GM23338 (cell line): ENCODE measurements at regions not wholly inside any gene's neighbourhood (a gene's known extent, or its start where the extent isn't known, plus 50 kb on each side); places are given as distances from the start of the nearest gene placed in this dataset.

Source experiments
- ATAC-seq: fragments of 200-7000 bp; cut with Tn5 transposase; 3 replicates; pipeline ENCODE4 v1.9.1; 2020
- DNase-seq: peaks from one replicate; pipeline ENCODE4 v3.0.0-alpha.2; 2015; ENCODE audit warnings: low spot score
- H2AFZ ChIP-seq: fragments of 200-600 bp; sonication (generic); 2 replicates; pipeline ENCODE4 v1.8.0; 2016; ENCODE audit warnings: antibody characterized with exemption, mild to moderate bottlenecking, moderate library complexity
- H3F3A ChIP-seq: fragments of 200-600 bp; sonication (generic); replicated peaks from 2 replicates; pipeline ENCODE4 v1.8.0; 2017; ENCODE audit warnings: antibody characterized with exemption, mixed run types, low read depth
- H3K27ac ChIP-seq: fragments of 200-600 bp; sonication (generic); 2 replicates; pipeline ENCODE4 v1.6.1; 2016; ENCODE audit warnings: low read depth
- H3K27me3 ChIP-seq: fragments of 200-600 bp; sonication (generic); 2 replicates; pipeline ENCODE4 v1.8.0; 2016; ENCODE audit warnings: mild to moderate bottlenecking, mixed run types, moderate library complexity; ENCODE audit not compliant: insufficient read depth
- H3K36me3 ChIP-seq: fragments of 200-600 bp; sonication (generic); 2 replicates; pipeline ENCODE4 v1.8.0; 2016; ENCODE audit warnings: mild to moderate bottlenecking; ENCODE audit not compliant: insufficient read depth
- H3K4me1 ChIP-seq: fragments of 200-600 bp; sonication (generic); 2 replicates; pipeline ENCODE4 v1.8.0; 2016; ENCODE audit warnings: mild to moderate bottlenecking, moderate library complexity; ENCODE audit not compliant: insufficient read depth
- H3K4me2 ChIP-seq: fragments of 200-600 bp; sonication (generic); 2 replicates; pipeline ENCODE4 v1.7.1; 2017; ENCODE audit warnings: mixed run types
- H3K4me3 ChIP-seq: fragments of 200-600 bp; sonication (generic); 2 replicates; pipeline ENCODE4 v1.6.1; 2016; ENCODE audit warnings: mixed run types
- H3K79me2 ChIP-seq: fragments of 200-600 bp; sonication (generic); replicated peaks from 2 replicates; pipeline ENCODE4 v1.8.0; 2017; ENCODE audit warnings: mild to moderate bottlenecking; ENCODE audit not compliant: insufficient read depth
- H3K9me2 ChIP-seq: fragments of 200-600 bp; sonication (generic); 2 replicates; pipeline ENCODE4 v1.8.0; 2017; ENCODE audit not compliant: insufficient read depth
- H4K20me1 ChIP-seq: fragments of 200-600 bp; sonication (generic); replicated peaks from 2 replicates; pipeline ENCODE4 v1.8.0; 2017; ENCODE audit warnings: mild to moderate bottlenecking; ENCODE audit not compliant: insufficient read depth
- H3K27ac Mint-ChIP-seq: 2 replicates; pipeline ENCODE4 v1.8.0; 2020; ENCODE audit warnings: inconsistent platforms, mild to moderate bottlenecking, moderate library complexity, mixed read lengths
- H3K27me3 Mint-ChIP-seq: 3 replicates; pipeline ENCODE4 v1.8.0; 2022; ENCODE audit warnings: low read depth, mild to moderate bottlenecking, moderate library complexity, mixed read lengths, inconsistent platforms; ENCODE audit not compliant: insufficient read depth, poor library complexity
- H3K36me3 Mint-ChIP-seq: 3 replicates; pipeline ENCODE4 v1.8.0; 2021; ENCODE audit warnings: low read depth, mild to moderate bottlenecking, inconsistent platforms, moderate library complexity, mixed read lengths
- H3K4me1 Mint-ChIP-seq: 3 replicates; pipeline ENCODE4 v1.8.0; 2020; ENCODE audit warnings: mild to moderate bottlenecking, inconsistent platforms, mixed read lengths
- H3K4me3 Mint-ChIP-seq: 3 replicates; pipeline ENCODE4 v1.8.0; 2021; ENCODE audit warnings: moderate library complexity, mild to moderate bottlenecking, inconsistent platforms, mixed read lengths
- H3K9me3 Mint-ChIP-seq: 3 replicates; pipeline ENCODE4 v1.8.0; 2020; ENCODE audit warnings: moderate library complexity, mild to moderate bottlenecking, inconsistent platforms, mixed read lengths
- CTCF ChIP-seq, 2 experiments: fragments of 200-600 bp in 1 of 2; sonication (generic) in 1 of 2; conservative IDR thresholded peaks; 2 replicates each; pipeline versions ENCODE4 v1.5.1 to v1.6.1; 2016 to 2017; ENCODE audit warnings: antibody characterized with exemption in 2 of 2, low read depth in 2 of 2, mild to moderate bottlenecking in 2 of 2, moderate library complexity in 1 of 2
- ETS1 ChIP-seq: IDR thresholded peaks from 2 replicates; pipeline ENCODE4 v1.6.1; 2016; ENCODE audit warnings: antibody characterized with exemption
- EZH2 ChIP-seq: fragments of 200-600 bp; sonication (generic); IDR thresholded peaks from one replicate; pipeline ENCODE4 v1.8.0; 2017; ENCODE audit warnings: antibody characterized with exemption, mild to moderate bottlenecking, low read depth; ENCODE audit not compliant: unreplicated experiment
- EZH2phosphoT487 ChIP-seq: fragments of 200-600 bp; sonication (generic); IDR thresholded peaks from one replicate; pipeline ENCODE4 v1.8.1; 2018; ENCODE audit warnings: antibody characterized with exemption; ENCODE audit not compliant: unreplicated experiment
- JUNB ChIP-seq: IDR thresholded peaks from one replicate; pipeline ENCODE4 v1.6.1; 2016; ENCODE audit warnings: antibody characterized with exemption; ENCODE audit not compliant: unreplicated experiment
- NANOG ChIP-seq: IDR thresholded peaks from 2 replicates; pipeline ENCODE4 v1.6.1; 2016; ENCODE audit warnings: antibody characterized with exemption, borderline replicate concordance
- POLR2AphosphoS5 ChIP-seq: IDR thresholded peaks from 2 replicates; pipeline ENCODE4 v1.6.1; 2016; ENCODE audit warnings: antibody characterized with exemption, low read depth
- STAT1 ChIP-seq: IDR thresholded peaks from one replicate; pipeline ENCODE4 v1.6.1; 2016; ENCODE audit warnings: antibody characterized with exemption; ENCODE audit not compliant: unreplicated experiment
- ZNF114 ChIP-seq: fragments of 250-450 bp; sonication (Bioruptor Pico); IDR thresholded peaks from 2 replicates; pipeline ENCODE4 v1.5.0; 2020; ENCODE audit warnings: mild to moderate bottlenecking, moderate library complexity
- ZNF462 ChIP-seq: fragments of 250-450 bp; sonication (Bioruptor Pico); IDR thresholded peaks from 2 replicates; pipeline ENCODE4 v1.5.0; 2020; ENCODE audit warnings: mild to moderate bottlenecking, moderate library complexity

- DNase-seq (no peak), ATAC-seq (no peak)
- peaks cover 7% of the 10 kb centered on the region; the same call in 2 of the 3 replicates for H3K36me3 Mint-ChIP-seq
- H3K4me1 Mint-ChIP-seq: no peaks in the 10 kb centered on the region
- Histone ChIP-seq H3K4me1 (no peaks in the 10 kb centered on the region), H3K27me3 (no peaks in the 10 kb centered on the region), H3F3A (no peaks in the 10 kb centered on the region), H3K79me2 (no peaks in the 10 kb centered on the region), H3K4me2 (no peak overlapping the region), H3K36me3 (no peaks in the 10 kb centered on the region), H4K20me1 (no peaks in the 10 kb centered on the region), H3K9me2 (no peaks in the 10 kb centered on the region; the same call in 1 of the 2 replicates), H2AFZ (no peak overlapping the region), H3K4me3 (no peak overlapping the region), H3K27ac (no peak overlapping the region)
- no peak overlapping the region for H3K4me3 Mint-ChIP-seq
- TF ChIP-seq CTCF (conservative IDR thresholded peaks at IDR 0.05; ENCODE audit: low read depth in 2 of 2): no peak
- TF ChIP-seq POLR2AphosphoS5: no peak
- TF ChIP-seq ZNF114 (CRISPR knock-in tag): no peak
- TF ChIP-seq ZNF462: no peak
- TF ChIP-seq STAT1: no peak
- TF ChIP-seq JUNB: no peak
- no peak for TF ChIP-seq EZH2
- TF ChIP-seq ETS1: no peak
- TF ChIP-seq NANOG: no peak
- TF ChIP-seq EZH2phosphoT487: no peak
- peaks cover 15% of the 10 kb centered on the region for H3K9me3 Mint-ChIP-seq
- H3K27me3 Mint-ChIP-seq: no peaks in the 10 kb centered on the region
- H3K27ac Mint-ChIP-seq: no peak overlapping the region
These were observed 252.4 kb downstream of the UQCRFS1 start for GRCh38 chr19:28960586-28960985.
